AG09309 (cell line): ENCODE measurements at regions not wholly inside any gene's neighbourhood (a gene's known extent, or its start where the extent isn't known, plus 50 kb on each side); places are given as distances from the start of the nearest gene placed in this dataset.

Experiments used
- DNase-seq: peaks from one replicate; pipeline ENCODE4 v3.0.0-alpha.2; 2010; ENCODE audit warnings: low read depth
- H3K4me3 ChIP-seq: 2 replicates; pipeline ENCODE4 v1.5.1; 2011; ENCODE audit warnings: mild to moderate bottlenecking, low read depth, low read length, moderate library complexity; ENCODE audit not compliant: control insufficient read depth
- CTCF ChIP-seq: IDR thresholded peaks from 2 replicates; pipeline ENCODE4 v1.5.1; 2011; ENCODE audit warnings: mild to moderate bottlenecking, low read depth, low read length, inconsistent platforms; ENCODE audit not compliant: insufficient read depth, control insufficient read depth; ENCODE audit errors: missing control alignments

GRCh38 chr2:156800065-156800653 lies 364.0 kb downstream of the GPD2 start:
- H3K4me3 ChIP-seq = no peak overlapping the region
- DNase-seq = no peak
- TF ChIP-seq CTCF = no peak

GRCh38 chr2:156800781-156801361 lies 364.7 kb downstream of the GPD2 start:
- TF ChIP-seq CTCF = no peak
- no peak overlapping the region for H3K4me3 ChIP-seq
- no peak for DNase-seq

- DNase-seq = no peak
- H3K4me3 ChIP-seq = no peak overlapping the region
- TF ChIP-seq CTCF = no peak
Measured at GRCh38 chr2:156803243-156803642, 367.1 kb downstream of the GPD2 start.

- TF ChIP-seq CTCF = no peak
- no peak overlapping the region for H3K4me3 ChIP-seq
- DNase-seq = no peak
Measured at GRCh38 chr2:156803967-156804366, 367.8 kb downstream of the GPD2 start.

GRCh38 chr2:156810094-156810493 lies 373.9 kb downstream of the GPD2 start:
- no peak for TF ChIP-seq CTCF
- no peak overlapping the region for H3K4me3 ChIP-seq
- DNase-seq = no peak

- no peak for TF ChIP-seq CTCF
Measured at GRCh38 chr2:156812496-156812895, 376.3 kb downstream of the GPD2 start.

GRCh38 chr2:156817430-156817829 lies 381.3 kb downstream of the GPD2 start:
- no peak overlapping the region for H3K4me3 ChIP-seq
- DNase-seq = no peak
- no peak for TF ChIP-seq CTCF

More at GRCh38 chr2:156812496-156812895, 376.3 kb downstream of the GPD2 start:
- DNase-seq = no peak
- no peak overlapping the region for H3K4me3 ChIP-seq
